Calu3 (cell line): ENCODE measurements at regions not wholly inside any gene's neighbourhood (a gene's known extent, or its start where the extent isn't known, plus 50 kb on each side); places are given as distances from the start of the nearest gene placed in this dataset.

Experiments used
- BruUV-seq: library from RNA; stranded (reverse); fragments of 400-500 nt; replicated peaks from 2 replicates; lab custom pipeline; 2021; lab: Mats Ljungman, UMichigan
- CTCF ChIA-PET: fragments of 300-600 bp; sonication (Branson Sonifier 250); formaldehyde crosslinking; loops from one replicate; lab custom pipeline; 2022; ENCODE audit warnings: antibody characterized with exemption; lab: Charles Lee
- DNase-seq: peaks from one replicate; pipeline ENCODE4 v3.0.0; 2022
- H3K27ac Mint-ChIP-seq: one replicate; pipeline ENCODE4 v1.8.0; 2022; ENCODE audit warnings: mixed read lengths; ENCODE audit not compliant: unreplicated experiment
- H3K27me3 Mint-ChIP-seq: one replicate; pipeline ENCODE4 v1.8.0; 2022; ENCODE audit warnings: mixed read lengths; ENCODE audit not compliant: unreplicated experiment
- H3K36me3 Mint-ChIP-seq: one replicate; pipeline ENCODE4 v1.8.0; 2022; ENCODE audit warnings: mild to moderate bottlenecking, moderate library complexity, mixed read lengths; ENCODE audit not compliant: insufficient read depth, unreplicated experiment
- H3K4me1 Mint-ChIP-seq: one replicate; pipeline ENCODE4 v1.8.0; 2022; ENCODE audit warnings: mild to moderate bottlenecking, low read depth, mixed read lengths; ENCODE audit not compliant: unreplicated experiment
- H3K4me3 Mint-ChIP-seq: one replicate; pipeline ENCODE4 v1.8.0; 2022; ENCODE audit warnings: mild to moderate bottlenecking, low read depth, moderate library complexity, mixed read lengths; ENCODE audit not compliant: unreplicated experiment
- H3K9me3 Mint-ChIP-seq: one replicate; pipeline ENCODE4 v1.8.0; 2022; ENCODE audit warnings: low read depth, mixed read lengths; ENCODE audit not compliant: unreplicated experiment
- CTCF ChIP-seq: fragments of 200-600 bp; IDR thresholded peaks from one replicate; pipeline ENCODE4 v1.8.0; 2022; ENCODE audit warnings: antibody characterized with exemption; ENCODE audit not compliant: unreplicated experiment
- intact Hi-C: fragments of 100-400 bp; cut with micrococcal nuclease; formaldehyde crosslinking; loops from one replicate; pipeline ENCODE4 v1.10.0; 2022; ENCODE audit not compliant: unreplicated experiment

GRCh38 chr2:23314687-23315086 is 70.3 kb upstream of the KLHL29 start:
- no TSS peak for BruUV-seq
- H3K27me3 Mint-ChIP-seq = peaks cover 68% of the 10 kb centered on the region
- H3K4me1 Mint-ChIP-seq = no peaks in the 10 kb centered on the region
- no peaks in the 10 kb centered on the region for H3K36me3 Mint-ChIP-seq
- TF ChIP-seq CTCF = no peak
- CTCF ChIA-PET = no interaction called here
- no peak overlapping the region for H3K4me3 Mint-ChIP-seq
- H3K9me3 Mint-ChIP-seq = no peaks in the 10 kb centered on the region
- H3K27ac Mint-ChIP-seq = no peak overlapping the region
- intact Hi-C loops = no loop called here
- no peak for DNase-seq

GRCh38 chr2:23320058-23320457 is 64.9 kb upstream of the KLHL29 start:
- no peak for TF ChIP-seq CTCF
- BruUV-seq = no TSS peak
- Mint-ChIP-seq H3K4me3 (no peak overlapping the region), H3K27ac (no peak overlapping the region), H3K36me3 (no peaks in the 10 kb centered on the region), H3K9me3 (no peaks in the 10 kb centered on the region), H3K4me1 (no peaks in the 10 kb centered on the region), H3K27me3 (peaks cover 72% of the 10 kb centered on the region)
- intact Hi-C loops = no loop called here
- CTCF ChIA-PET = no interaction called here
- DNase-seq = no peak

- DNase-seq = no peak
- peaks cover 70% of the 10 kb centered on the region for H3K27me3 Mint-ChIP-seq
- no peak overlapping the region for H3K4me3 Mint-ChIP-seq
- no TSS peak for BruUV-seq
- CTCF ChIA-PET = no interaction called here
- no peaks in the 10 kb centered on the region for H3K4me1 Mint-ChIP-seq
- TF ChIP-seq CTCF = no peak
- H3K27ac Mint-ChIP-seq = no peak overlapping the region
- intact Hi-C loops = no loop called here
- H3K36me3 Mint-ChIP-seq = no peaks in the 10 kb centered on the region
- no peaks in the 10 kb centered on the region for H3K9me3 Mint-ChIP-seq
Observed at GRCh38 chr2:23321751-23322150, 63.2 kb upstream of the KLHL29 start.

GRCh38 chr2:23322567-23323197 is 62.3 kb upstream of the KLHL29 start:
- H3K27ac Mint-ChIP-seq = no peak overlapping the region
- intact Hi-C loops = no loop called here
- no peaks in the 10 kb centered on the region for H3K9me3 Mint-ChIP-seq
- no peak for TF ChIP-seq CTCF
- no peaks in the 10 kb centered on the region for H3K4me1 Mint-ChIP-seq
- no peak overlapping the region for H3K4me3 Mint-ChIP-seq
- H3K36me3 Mint-ChIP-seq = no peaks in the 10 kb centered on the region
- DNase-seq = no peak
- no TSS peak for BruUV-seq
- CTCF ChIA-PET = no interaction called here
- peaks cover 72% of the 10 kb centered on the region for H3K27me3 Mint-ChIP-seq
